HEK293 (cell line): ENCODE measurements at regions not wholly inside any gene's neighbourhood (a gene's known extent, or its start where the extent isn't known, plus 50 kb on each side); places are given as distances from the start of the nearest gene placed in this dataset.
"Not testable (repeated sequence)": the region's sequence is repeated elsewhere in the genome, so short reads cannot be mapped to it uniquely, and the experiment has no call there.

ENCODE experiments used
- CTCF ChIA-PET: fragments of 350-600 bp; formaldehyde crosslinking; extraction: SDS; loops from one replicate; lab custom pipeline; 2021; ENCODE audit warnings: antibody characterized with exemption; lab: Yijun Ruan, JAX
- POLR2A ChIA-PET: fragments of 300-600 bp; formaldehyde crosslinking; extraction: SDS; loops from one replicate; lab custom pipeline; 2020; ENCODE audit warnings: antibody characterized with exemption, inconsistent platforms; lab: Yijun Ruan, JAX
- H3K27ac ChIP-seq: fragments of 200-500 bp; sonication (Bioruptor generic); 2 replicates; pipeline ENCODE4 v1.5.1; 2014; ENCODE audit warnings: low read depth, low read length, control low read depth, inconsistent platforms; ENCODE audit errors: extremely low read depth
- H3K36me3 ChIP-seq, 2 experiments: fragments of 200-500 bp in 1 of 2; sonication (Bioruptor generic) in 1 of 2; 1 replicate in 1 of 2; 2 replicates in 1 of 2; pipeline ENCODE4 v1.5.1; 2014 to 2017; ENCODE audit warnings: inconsistent platforms in 2 of 2, low read length in 2 of 2; ENCODE audit not compliant: control insufficient read depth in 2 of 2, insufficient read depth in 1 of 2
- H3K4me1 ChIP-seq: fragments of 200-500 bp; sonication (Bioruptor generic); 2 replicates; pipeline ENCODE4 v1.5.1; 2014; ENCODE audit warnings: mild to moderate bottlenecking, low read length, inconsistent platforms; ENCODE audit not compliant: control insufficient read depth, insufficient read depth
- H3K4me3 ChIP-seq: 2 replicates; pipeline ENCODE4 v1.5.1; 2011; ENCODE audit warnings: low read depth, mild to moderate bottlenecking, control low read depth, low read length, moderate library complexity
- H3K9me3 ChIP-seq: fragments of 200-500 bp; sonication (Bioruptor generic); 2 replicates; pipeline ENCODE4 v1.5.1; 2014; ENCODE audit warnings: low read depth, low read length, inconsistent platforms; ENCODE audit not compliant: control insufficient read depth, insufficient read depth
- BCL11B ChIP-seq: fragments of 450-650 bp; formaldehyde crosslinking; IDR thresholded peaks from 2 replicates; pipeline ENCODE4 v1.5.1; 2016; ENCODE audit warnings: low read depth, missing biosample characterization, missing genetic modification characterization
- OSR2 ChIP-seq: fragments of 450-650 bp; formaldehyde crosslinking; IDR thresholded peaks from 2 replicates; pipeline ENCODE4 v1.5.1; 2016; ENCODE audit warnings: missing biosample characterization, missing genetic modification characterization
- PRDM1 ChIP-seq: fragments of 450-650 bp; formaldehyde crosslinking; IDR thresholded peaks from 2 replicates; pipeline ENCODE4; 2016; ENCODE audit warnings: missing biosample characterization, missing genetic modification characterization
- SP7 ChIP-seq: fragments of 450-650 bp; formaldehyde crosslinking; IDR thresholded peaks from 2 replicates; pipeline ENCODE4 v1.5.1; 2016; ENCODE audit warnings: missing biosample characterization, missing genetic modification characterization
- TRIM28 ChIP-seq: IDR thresholded peaks from 2 replicates; pipeline ENCODE4 v1.6.1; 2011; ENCODE audit warnings: low read length, control low read depth, borderline replicate concordance
- TSHZ1 ChIP-seq: fragments of 450-650 bp; formaldehyde crosslinking; IDR thresholded peaks from 2 replicates; pipeline ENCODE4 v1.5.1; 2016; ENCODE audit warnings: missing biosample characterization, missing genetic modification characterization, borderline replicate concordance
- ZBTB26 ChIP-seq: fragments of 450-650 bp; formaldehyde crosslinking; optimal IDR thresholded peaks from 2 replicates; pipeline ENCODE3; 2016; ENCODE audit warnings: missing biosample characterization, mild to moderate bottlenecking, missing genetic modification characterization
- ZNF121 ChIP-seq: fragments of 450-650 bp; formaldehyde crosslinking; IDR thresholded peaks from 2 replicates; pipeline ENCODE4 v1.5.1; 2016; ENCODE audit warnings: missing biosample characterization, missing genetic modification characterization
- ZNF148 ChIP-seq: fragments of 450-650 bp; formaldehyde crosslinking; IDR thresholded peaks from 2 replicates; pipeline ENCODE4 v1.5.0; 2017; ENCODE audit warnings: missing biosample characterization, missing genetic modification characterization, borderline replicate concordance
- ZNF2 ChIP-seq: fragments of 450-650 bp; formaldehyde crosslinking; IDR thresholded peaks from 2 replicates; pipeline ENCODE4 v1.5.1; 2016; ENCODE audit warnings: missing biosample characterization, missing genetic modification characterization
- ZNF202 ChIP-seq: fragments of 450-650 bp; formaldehyde crosslinking; IDR thresholded peaks from 2 replicates; pipeline ENCODE4 v1.5.1; 2016; ENCODE audit warnings: missing biosample characterization, missing genetic modification characterization, borderline replicate concordance
- ZNF362 ChIP-seq: fragments of 450-650 bp; formaldehyde crosslinking; IDR thresholded peaks from 2 replicates; pipeline ENCODE4 v1.5.1; 2016; ENCODE audit warnings: missing biosample characterization, missing genetic modification characterization
- ZNF394 ChIP-seq: fragments of 450-650 bp; formaldehyde crosslinking; IDR thresholded peaks from 2 replicates; pipeline ENCODE4 v1.5.1; 2016; ENCODE audit warnings: missing biosample characterization, missing genetic modification characterization, mild to moderate bottlenecking, moderate library complexity, borderline replicate concordance
- ZNF501 ChIP-seq: fragments of 450-650 bp; formaldehyde crosslinking; IDR thresholded peaks from 2 replicates; pipeline ENCODE4 v1.5.1; 2016; ENCODE audit warnings: missing biosample characterization, missing genetic modification characterization
- ZNF521 ChIP-seq: fragments of 450-650 bp; formaldehyde crosslinking; IDR thresholded peaks from 2 replicates; pipeline ENCODE4 v1.5.1; 2017; ENCODE audit warnings: missing biosample characterization, mild to moderate bottlenecking, missing genetic modification characterization
- ZNF561 ChIP-seq: fragments of 450-650 bp; IDR thresholded peaks from 2 replicates; pipeline ENCODE4 v1.5.1; 2018; ENCODE audit warnings: missing biosample characterization, missing genetic modification characterization, borderline replicate concordance
- ZNF600 ChIP-seq: fragments of 450-650 bp; formaldehyde crosslinking; IDR thresholded peaks from 2 replicates; pipeline ENCODE4 v1.5.1; 2016; ENCODE audit warnings: missing biosample characterization, missing genetic modification characterization
- ZNF654 ChIP-seq: fragments of 450-650 bp; formaldehyde crosslinking; IDR thresholded peaks from 2 replicates; pipeline ENCODE4 v1.5.1; 2016; ENCODE audit warnings: low read depth, missing biosample characterization, missing genetic modification characterization
- ZNF660 ChIP-seq: fragments of 450-650 bp; IDR thresholded peaks from 2 replicates; pipeline ENCODE4 v1.5.1; 2018; ENCODE audit warnings: missing biosample characterization, mild to moderate bottlenecking, missing genetic modification characterization
- ZNF670 ChIP-seq: fragments of 450-650 bp; formaldehyde crosslinking; IDR thresholded peaks from 2 replicates; pipeline ENCODE4 v1.5.1; 2016; ENCODE audit warnings: missing biosample characterization, missing genetic modification characterization, low read depth
- ZSCAN30 ChIP-seq: fragments of 450-650 bp; IDR thresholded peaks from 2 replicates; pipeline ENCODE4 v1.5.1; 2018; ENCODE audit warnings: missing biosample characterization, mild to moderate bottlenecking, missing genetic modification characterization, moderate library complexity
- ZXDB ChIP-seq: fragments of 450-650 bp; formaldehyde crosslinking; IDR thresholded peaks from 2 replicates; pipeline ENCODE4 v1.5.1; 2016; ENCODE audit warnings: missing biosample characterization, missing genetic modification characterization

GRCh38 chr15:85292583-85292982 is 87.8 kb upstream of the AKAP13 start:
- H3K27ac ChIP-seq, H3K36me3 ChIP-seq, H3K4me1 ChIP-seq, H3K4me3 ChIP-seq, H3K9me3 ChIP-seq: not testable (repeated sequence)
- peak; percentile 54; the same call in 1 of the 2 replicates for TF ChIP-seq ZNF362 (tag by site-specific recombination)
- TF ChIP-seq ZNF394 (tag by site-specific recombination): 0 out of 2 replicates have a peak, but pooled peaks have one; percentile 22
- POLR2A ChIA-PET: interaction anchor here (0.7 to 1.2 kb wide), 2 partner anchors 87 to 97 kb away, joined by 3 to 4 read pairs; partner anchors contain the start of gene AKAP13
- CTCF ChIA-PET: interaction anchor here (0.7 kb wide), 1 partner anchor 399 kb away, joined by 3 read pairs; no protein-coding TSS in a partner anchor

- Histone ChIP-seq H3K27ac (no peak overlapping the region), H3K4me3 (no peak overlapping the region; the same call in 1 of the 2 replicates), H3K9me3 (no peaks in the 10 kb centered on the region), H3K36me3 (no peaks in the 10 kb centered on the region), H3K4me1 (no peaks in the 10 kb centered on the region; the same call in 1 of the 2 replicates)
- POLR2A ChIA-PET: interaction anchor here (0.8 to 1.6 kb wide), 2 partner anchors 83 to 117 kb away, joined by 3 to 4 read pairs; partner anchors contain the start of gene AKAP13
- CTCF ChIA-PET: interaction anchor here (0.5 to 3.6 kb wide), 52 partner anchors 10 to 563 kb away, joined by 3 to 46 read pairs (median 4); no protein-coding TSS in a partner anchor
- TF ChIP-seq ZNF521 (tag by site-specific recombination): no peak
- peak; percentile 15; the same call in 1 of the 2 replicates for TF ChIP-seq ZXDB (tag by site-specific recombination)
- peak; percentile 26 for TF ChIP-seq SP7 (tag by site-specific recombination)
- TF ChIP-seq ZNF121: no peak
- 0 out of 2 replicates have a peak, but pooled peaks have one; percentile 53 for TF ChIP-seq ZNF501 (tag by site-specific recombination)
- TF ChIP-seq ZBTB26 (tag by site-specific recombination): no peak
- peak; percentile 55; the same call in 1 of the 2 replicates for TF ChIP-seq ZNF600 (tag by site-specific recombination)
- 0 out of 2 replicates have a peak, but pooled peaks have one; percentile 51 for TF ChIP-seq ZNF2
- peak; percentile 89 for TF ChIP-seq ZNF660 (tag by site-specific recombination)
- no peak for TF ChIP-seq ZNF670 (tag by site-specific recombination)
- TF ChIP-seq PRDM1 (tag by site-specific recombination): no peak
- TF ChIP-seq ZNF654 (tag by site-specific recombination): peak; percentile 91
- TF ChIP-seq BCL11B (tag by site-specific recombination): no peak
- TF ChIP-seq TSHZ1 (tag by site-specific recombination): no peak
- TF ChIP-seq ZNF202 (tag by site-specific recombination): no peak
- TF ChIP-seq OSR2 (tag by site-specific recombination): peak; percentile 59
- peak; percentile 51; the same call in 1 of the 2 replicates for TF ChIP-seq ZSCAN30 (tag by site-specific recombination)
- TF ChIP-seq ZNF561 (tag by site-specific recombination): peak; percentile 43; the same call in 1 of the 2 replicates
- TF ChIP-seq ZNF148 (tag by site-specific recombination): no peak
- peak; percentile 56; the same call in 1 of the 2 replicates for TF ChIP-seq TRIM28
These were observed 83.6 kb upstream of the AKAP13 start for GRCh38 chr15:85296615-85297402.
